Uterus (tissue), 3 donors: ENCODE measurements at regions not wholly inside any gene's neighbourhood (a gene's known extent, or its start where the extent isn't known, plus 50 kb on each side); places are given as distances from the start of the nearest gene placed in this dataset.

Experiments used
- DNase-seq, 2 donors: peaks; one replicate each; pipeline ENCODE4 v3.0.0-alpha.2; 2019 to 2020
- H3K27ac ChIP-seq, 2 donors: fragments of 200-600 bp; sonication (generic); 1 replicate in 1 of 2; 2 replicates in 1 of 2; pipeline ENCODE4 v1.5.1; 2016 to 2018
- H3K27me3 ChIP-seq, 2 donors: fragments of 200-600 bp; sonication (generic); one replicate each; pipeline ENCODE4 v1.5.1; 2018 to 2019; ENCODE audit warnings: control low read depth in 1 of 2
- H3K36me3 ChIP-seq, 2 donors: fragments of 200-600 bp; sonication (generic); one replicate each; pipeline ENCODE4 v1.5.1; 2019; ENCODE audit warnings: control low read depth in 1 of 2
- H3K4me1 ChIP-seq, 2 donors: fragments of 200-600 bp; sonication (generic); one replicate each; pipeline ENCODE4 v1.5.1; 2018 to 2019; ENCODE audit warnings: control low read depth in 1 of 2
- H3K4me3 ChIP-seq, 2 donors: fragments of 200-600 bp; sonication (generic); 1 replicate in 1 of 2; 2 replicates in 1 of 2; pipeline ENCODE4 v1.5.1; 2018 to 2019; ENCODE audit warnings: mild to moderate bottlenecking in 1 of 2
- H3K9me3 ChIP-seq, 2 donors: fragments of 200-600 bp; sonication (generic); one replicate each; pipeline ENCODE4 v1.5.1; 2019; ENCODE audit warnings: control low read depth in 1 of 2
- CTCF ChIP-seq, 4 experiments: fragments of 200-600 bp in 2 of 4; fragments of 450-650 bp in 2 of 4; sonication (generic) in 2 of 4; IDR thresholded peaks; one replicate each; pipeline ENCODE4 v1.5.1; 2016 to 2019; ENCODE audit warnings: antibody characterized with exemption in 4 of 4, mild to moderate bottlenecking in 2 of 4, moderate library complexity in 1 of 4
- POLR2A ChIP-seq, 2 donors: fragments of 450-650 bp; IDR thresholded peaks; one replicate each; pipeline ENCODE4 v1.6.1; 2016; ENCODE audit warnings: antibody characterized with exemption in 2 of 2, mild to moderate bottlenecking in 1 of 2, moderate library complexity in 1 of 2
- intact Hi-C: fragments of 100-400 bp; cut with DNase I; formaldehyde crosslinking; loops from one replicate; pipeline ENCODE4 v1.15.1; 2023; ENCODE audit warnings: low total_unique reads
- donor health status: DM: yes; HTN: yes; CAD: no.

GRCh38 chr14:44576356-44576755, 69.3 kb upstream of the FSCB start:
- no peak overlapping the region for H3K27ac ChIP-seq
- TF ChIP-seq POLR2A (IDR thresholded peaks at IDR 0.05) (no peak), CTCF (IDR thresholded peaks at IDR 0.05) (no peak)
- intact Hi-C loops: no loop called here
- H3K27me3 ChIP-seq: no peaks in the 10 kb centered on the region
- H3K9me3 ChIP-seq: no peaks in the 10 kb centered on the region
- H3K4me1 ChIP-seq: no peaks in the 10 kb centered on the region
- H3K36me3 ChIP-seq: no peaks in the 10 kb centered on the region
- no peak overlapping the region for H3K4me3 ChIP-seq
- DNase-seq: no peak

GRCh38 chr14:44567997-44568396, 60.9 kb upstream of the FSCB start:
- H3K36me3 ChIP-seq: no peaks in the 10 kb centered on the region
- intact Hi-C loops: no loop called here
- H3K4me3 ChIP-seq: no peak overlapping the region
- TF ChIP-seq POLR2A (IDR thresholded peaks at IDR 0.05) (no peak), CTCF (IDR thresholded peaks at IDR 0.05) (no peak)
- H3K27me3 ChIP-seq: no peaks in the 10 kb centered on the region
- no peaks in the 10 kb centered on the region for H3K4me1 ChIP-seq
- no peak overlapping the region for H3K27ac ChIP-seq
- no peaks in the 10 kb centered on the region for H3K9me3 ChIP-seq
- no peak for DNase-seq

- TF ChIP-seq CTCF (IDR thresholded peaks at IDR 0.05) (no peak), POLR2A (IDR thresholded peaks at IDR 0.05) (no peak)
- Histone ChIP-seq H3K4me1 (no peaks in the 10 kb centered on the region), H3K9me3 (no peaks in the 10 kb centered on the region), H3K27ac (no peak overlapping the region), H3K27me3 (no peaks in the 10 kb centered on the region), H3K36me3 (no peaks in the 10 kb centered on the region), H3K4me3 (no peak overlapping the region)
- no peak for DNase-seq
- intact Hi-C loops: no loop called here
Measured at GRCh38 chr14:44565968-44566367, 58.9 kb upstream of the FSCB start.

- Histone ChIP-seq H3K27ac (no peak overlapping the region), H3K27me3 (no peaks in the 10 kb centered on the region), H3K4me3 (no peak overlapping the region), H3K4me1 (no peaks in the 10 kb centered on the region), H3K36me3 (no peaks in the 10 kb centered on the region), H3K9me3 (no peaks in the 10 kb centered on the region)
- TF ChIP-seq POLR2A (IDR thresholded peaks at IDR 0.05): no peak
- TF ChIP-seq CTCF (IDR thresholded peaks at IDR 0.05): no peak
- intact Hi-C loops: no loop called here
- no peak for DNase-seq
Measured at GRCh38 chr14:44564908-44565307, 57.8 kb upstream of the FSCB start.
